ENCODE measurements at regions not wholly inside any gene's neighbourhood (a gene's known extent, or its start where the extent isn't known, plus 50 kb on each side); places are given as distances from the start of the nearest gene placed in this dataset.
"Not testable (repeated sequence)": the region's sequence is repeated elsewhere in the genome, so short reads cannot be mapped to it uniquely, and the experiment has no call there.

DNA sequence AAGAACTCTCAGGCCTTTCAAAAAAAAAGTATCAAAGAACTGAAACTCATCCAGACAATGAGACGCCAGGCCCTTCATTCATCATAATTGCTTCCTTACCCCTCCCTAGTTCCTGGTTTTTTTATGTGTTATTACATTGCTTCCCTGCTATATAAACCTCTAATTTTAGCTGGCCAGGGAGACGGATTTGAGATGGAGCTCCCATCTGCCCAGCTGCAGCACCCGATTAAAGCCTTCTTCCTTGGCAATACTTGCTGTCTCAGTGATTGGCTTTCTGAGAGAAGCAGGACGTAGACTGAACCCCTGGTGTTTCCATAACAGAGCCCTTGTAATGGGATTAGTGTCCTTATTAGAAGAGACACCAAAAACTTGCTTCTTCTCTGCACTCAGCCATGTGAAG is 62.4 kb downstream of the BARX1 start:
- no peaks in the 10 kb centered on the region for H3K36me3 Mint-ChIP-seq
- H3K4me1 Mint-ChIP-seq: peaks cover 0 to 4% (median 3%) of the 10 kb centered on the region in 3 donors
- H3K27ac Mint-ChIP-seq: no peak overlapping the region
- H3K27me3 Mint-ChIP-seq: peaks cover 6% of the 10 kb centered on the region
- no peak overlapping the region for H3K4me3 Mint-ChIP-seq
- peaks cover 0 to 8% (median 8%) of the 10 kb centered on the region in 3 donors for H3K9me3 Mint-ChIP-seq

GRCh38 chr9:93891549-93892310 is 63.4 kb downstream of the BARX1 start:
- Mint-ChIP-seq H3K27me3 (peaks cover 3% of the 10 kb centered on the region), H3K9me3 (peaks cover 0 to 8% (median 8%) of the 10 kb centered on the region in 3 donors), H3K27ac (no peak overlapping the region), H3K36me3 (peaks cover 2% of the 10 kb centered on the region), H3K4me1 (peaks cover 0 to 2% (median 0%) of the 10 kb centered on the region in 3 donors), H3K4me3 (no peak overlapping the region)

DNA sequence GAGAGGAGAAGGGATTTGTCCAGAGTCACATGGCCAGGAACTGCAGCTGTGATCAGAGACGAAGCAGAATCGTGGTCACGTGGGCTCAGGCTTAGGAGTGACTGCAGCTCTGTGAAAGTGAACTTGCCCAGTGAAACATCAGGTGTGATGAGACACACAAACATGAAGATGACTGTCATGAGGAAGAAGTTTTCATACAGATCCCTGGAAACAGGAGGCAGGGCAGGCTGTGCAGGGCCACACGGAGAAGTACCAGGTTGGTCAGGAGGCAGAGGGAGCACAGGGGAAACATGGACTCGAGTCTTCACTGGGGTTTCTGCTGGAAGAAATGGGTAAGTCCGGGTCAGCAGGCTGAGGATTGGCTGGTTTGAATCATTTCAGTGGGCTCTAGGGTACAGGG is 64.1 kb downstream of the BARX1 start:
- H3K36me3 Mint-ChIP-seq: peaks cover 2% of the 10 kb centered on the region
- peaks cover 0 to 2% (median 0%) of the 10 kb centered on the region in 3 donors for H3K4me1 Mint-ChIP-seq
- no peak overlapping the region for H3K27ac Mint-ChIP-seq
- no peak overlapping the region for H3K4me3 Mint-ChIP-seq
- H3K27me3 Mint-ChIP-seq: peaks cover 3% of the 10 kb centered on the region
- peaks cover 0 to 8% (median 8%) of the 10 kb centered on the region in 3 donors for H3K9me3 Mint-ChIP-seq

- Mint-ChIP-seq H3K9me3 (peaks cover 0 to 8% (median 8%) of the 10 kb centered on the region in 3 donors), H3K4me3 (no peak overlapping the region), H3K4me1 (peaks cover 0 to 2% (median 0%) of the 10 kb centered on the region in 3 donors), H3K36me3 (peaks cover 2% of the 10 kb centered on the region), H3K27ac (no peak overlapping the region), H3K27me3 (peaks cover 3% of the 10 kb centered on the region)
Measured at GRCh38 chr9:93890436-93890935, 64.7 kb downstream of the BARX1 start.

- no peak overlapping the region for H3K27ac Mint-ChIP-seq
- peaks cover 0 to 2% (median 0%) of the 10 kb centered on the region in 3 donors for H3K4me1 Mint-ChIP-seq
- peaks cover 5% of the 10 kb centered on the region for H3K36me3 Mint-ChIP-seq
- no peak overlapping the region for H3K4me3 Mint-ChIP-seq
- H3K27me3 Mint-ChIP-seq: peaks cover 3% of the 10 kb centered on the region
- peaks cover 0 to 4% (median 0%) of the 10 kb centered on the region in 3 donors for H3K9me3 Mint-ChIP-seq
Measured at GRCh38 chr9:93886911-93887310, 68.2 kb downstream of the BARX1 start.

DNA sequence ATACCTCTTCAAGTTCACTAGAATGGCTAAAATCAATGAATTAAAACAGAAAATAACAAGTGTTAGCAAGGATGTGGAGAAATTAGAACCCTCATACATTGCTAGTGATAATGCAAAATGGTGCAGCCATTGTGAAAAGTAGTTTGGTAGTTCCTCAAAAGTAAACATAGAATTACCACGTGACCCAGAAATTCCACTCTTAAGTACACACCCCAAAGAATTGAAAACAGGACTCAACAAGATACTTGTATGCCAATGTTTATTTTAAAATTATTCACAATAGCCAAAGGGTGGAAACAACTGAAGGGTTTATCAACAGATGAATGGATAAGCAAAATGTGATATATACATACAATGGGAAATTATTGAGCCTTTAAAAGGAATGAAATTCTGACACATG is 70.3 kb downstream of the BARX1 start:
- peaks cover 5% of the 10 kb centered on the region for H3K36me3 Mint-ChIP-seq
- peaks cover 3% of the 10 kb centered on the region for H3K27me3 Mint-ChIP-seq
- H3K4me3 Mint-ChIP-seq: no peak overlapping the region

DNA sequence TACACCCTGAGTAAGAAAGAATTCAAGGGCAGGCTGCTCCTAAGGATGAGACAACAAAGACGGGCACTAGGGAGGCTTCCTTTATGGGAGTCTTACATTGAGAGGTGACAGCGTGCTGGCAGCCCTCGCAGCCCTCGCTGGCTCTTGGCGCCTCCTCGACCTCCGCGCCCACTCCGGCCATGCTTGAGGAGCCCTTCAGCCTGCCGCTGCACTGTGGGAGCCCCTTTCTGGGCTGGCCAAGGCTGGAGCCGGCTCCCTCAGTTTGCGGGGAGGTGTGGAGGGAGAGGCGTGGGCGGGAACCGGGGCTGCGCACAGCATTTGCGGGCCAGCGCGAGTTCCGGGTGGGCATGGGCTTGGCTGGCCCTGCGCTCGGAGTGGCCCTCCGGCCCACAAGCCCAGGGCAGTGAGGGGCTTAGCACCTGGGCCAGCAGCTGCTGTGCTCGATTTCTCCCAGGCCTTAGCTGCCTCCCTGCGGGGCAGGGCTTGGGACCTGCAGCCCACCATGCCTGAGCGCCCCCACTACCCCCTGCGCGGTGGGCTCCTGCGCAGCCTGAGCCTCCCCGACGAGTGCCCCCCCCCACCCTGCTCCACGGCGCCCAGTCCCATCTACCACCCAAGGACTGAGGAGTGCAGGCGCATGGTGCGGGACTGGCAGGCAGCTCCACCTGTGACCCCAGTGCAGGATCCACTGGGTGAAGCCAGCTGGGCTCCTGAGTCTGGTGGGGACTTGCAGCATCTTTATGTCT is 75.3 kb downstream of the BARX1 start:
- H3K4me1 Mint-ChIP-seq, H3K27ac Mint-ChIP-seq, H3K27me3 Mint-ChIP-seq, H3K36me3 Mint-ChIP-seq, H3K4me3 Mint-ChIP-seq: not testable (repeated sequence)
- peaks cover 4 to 11% (median 11%) of the 10 kb centered on the region in 3 donors for H3K9me3 Mint-ChIP-seq

More for the DNA sequence above, 70.3 kb downstream of the BARX1 start:
- Mint-ChIP-seq H3K27ac (no peak overlapping the region), H3K4me1 (no peaks in the 10 kb centered on the region), H3K9me3 (peaks cover 3 to 4% (median 3%) of the 10 kb centered on the region in 3 donors)

- Mint-ChIP-seq H3K4me3 (peak overlapping the region in 1 of 4 donors; percentile 63), H3K27me3 (peaks cover 5% of the 10 kb centered on the region), H3K9me3 (peaks cover 9 to 25% (median 9%) of the 10 kb centered on the region in 3 donors), H3K4me1 (no peaks in the 10 kb centered on the region), H3K27ac (no peak overlapping the region), H3K36me3 (peaks cover 1% of the 10 kb centered on the region)
Measured at GRCh38 chr9:93875330-93875729, 79.8 kb downstream of the BARX1 start.

DNA sequence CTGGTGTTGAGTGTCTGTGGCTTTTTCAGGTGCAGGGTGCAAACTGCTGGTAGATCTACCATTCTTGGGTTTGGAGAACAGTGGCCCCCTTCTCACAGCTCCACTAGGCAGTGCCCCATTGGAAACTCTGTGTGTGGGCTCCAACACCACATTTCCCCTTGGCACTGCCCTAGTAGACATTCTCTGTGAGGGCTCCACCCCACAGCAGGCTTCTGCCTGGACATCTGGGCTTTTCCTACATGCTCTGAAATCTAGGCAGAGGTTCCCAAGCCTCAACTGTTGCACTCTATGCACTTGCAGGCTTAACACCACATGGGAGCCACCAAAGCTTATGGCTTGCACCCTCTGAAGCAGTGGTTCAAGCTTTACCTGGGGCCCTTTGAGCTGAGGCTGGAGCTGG is 80.9 kb downstream of the BARX1 start:
- no peak overlapping the region for H3K27ac Mint-ChIP-seq
- H3K36me3 Mint-ChIP-seq: peaks cover 1% of the 10 kb centered on the region
- peak overlapping the region in 1 of 4 donors; percentile 9 for H3K4me3 Mint-ChIP-seq
- peaks cover 9 to 25% (median 9%) of the 10 kb centered on the region in 3 donors for H3K9me3 Mint-ChIP-seq
- H3K4me1 Mint-ChIP-seq: no peaks in the 10 kb centered on the region
- H3K27me3 Mint-ChIP-seq: peaks cover 5% of the 10 kb centered on the region

GRCh38 chr9:93871286-93871685 is 83.9 kb downstream of the BARX1 start:
- Mint-ChIP-seq H3K4me1 (no peaks in the 10 kb centered on the region), H3K36me3 (no peaks in the 10 kb centered on the region), H3K27me3 (peaks cover 4% of the 10 kb centered on the region), H3K4me3 (no peak overlapping the region), H3K9me3 (peaks cover 5 to 25% (median 8%) of the 10 kb centered on the region in 3 donors), H3K27ac (no peak overlapping the region)

GRCh38 chr9:93869863-93870262 is 85.3 kb downstream of the BARX1 start:
- Mint-ChIP-seq H3K27me3 (peaks cover 8% of the 10 kb centered on the region), H3K36me3 (no peaks in the 10 kb centered on the region), H3K27ac (no peak overlapping the region), H3K4me1 (no peaks in the 10 kb centered on the region), H3K9me3 (peaks cover 1 to 18% (median 7%) of the 10 kb centered on the region in 3 donors), H3K4me3 (no peak overlapping the region)

- Mint-ChIP-seq H3K4me3 (no peak overlapping the region), H3K36me3 (peaks cover 3% of the 10 kb centered on the region), H3K27me3 (peaks cover 10% of the 10 kb centered on the region), H3K4me1 (peaks cover 0 to 2% (median 0%) of the 10 kb centered on the region in 3 donors), H3K9me3 (peaks cover 0 to 15% (median 5%) of the 10 kb centered on the region in 3 donors), H3K27ac (no peak overlapping the region)
Measured at GRCh38 chr9:93869088-93869487, 86.1 kb downstream of the BARX1 start.

DNA sequence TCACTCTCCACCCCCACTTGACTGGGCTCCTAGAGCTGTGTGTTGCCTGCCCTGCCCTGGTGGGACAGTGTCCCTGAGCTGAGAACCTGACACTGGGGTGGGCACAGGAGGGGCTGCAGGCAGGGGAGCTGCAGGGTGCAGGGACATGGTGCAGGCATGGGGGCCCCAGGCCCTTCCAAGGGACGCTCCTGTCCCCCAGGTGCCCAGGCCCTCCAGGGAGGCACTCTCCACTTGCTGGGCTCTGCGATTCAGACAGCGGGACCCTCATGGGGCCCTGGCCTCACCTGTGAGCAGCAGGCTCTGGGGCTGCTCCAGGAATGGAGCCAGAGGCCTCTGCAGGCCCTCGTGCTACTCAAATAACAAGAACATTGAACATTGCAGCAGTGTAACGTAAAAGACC is 89.4 kb downstream of the BARX1 start:
- no peak overlapping the region for H3K27ac Mint-ChIP-seq

GRCh38 chr9:93865245-93865644 is 89.9 kb downstream of the BARX1 start:
- Mint-ChIP-seq H3K4me1 (peaks cover 0 to 2% (median 0%) of the 10 kb centered on the region in 3 donors), H3K9me3 (peaks cover 0 to 2% (median 0%) of the 10 kb centered on the region in 3 donors), H3K36me3 (peaks cover 3% of the 10 kb centered on the region), H3K27ac (no peak overlapping the region), H3K27me3 (peaks cover 14% of the 10 kb centered on the region), H3K4me3 (no peak overlapping the region)

More for the DNA sequence above, 89.4 kb downstream of the BARX1 start:
- Mint-ChIP-seq H3K27me3 (peaks cover 9% of the 10 kb centered on the region), H3K9me3 (peaks cover 0 to under 1% (median 0%) of the 10 kb centered on the region in 3 donors), H3K4me3 (no peak overlapping the region), H3K36me3 (peaks cover 3% of the 10 kb centered on the region), H3K4me1 (peaks cover 0 to 2% (median 0%) of the 10 kb centered on the region in 3 donors)

- Mint-ChIP-seq H3K9me3 (peaks cover 0 to 2% (median 0%) of the 10 kb centered on the region in 3 donors), H3K4me1 (peaks cover 0 to 2% (median 0%) of the 10 kb centered on the region in 3 donors), H3K27ac (no peak overlapping the region), H3K4me3 (no peak overlapping the region), H3K27me3 (peaks cover 18% of the 10 kb centered on the region), H3K36me3 (peaks cover 3% of the 10 kb centered on the region)
Measured at GRCh38 chr9:93864840-93865239, 90.3 kb downstream of the BARX1 start.
